Suprapubic skin (tissue), 4 donors: ENCODE measurements at regions not wholly inside any gene's neighbourhood (a gene's known extent, or its start where the extent isn't known, plus 50 kb on each side); places are given as distances from the start of the nearest gene placed in this dataset.

Source experiments
- CTCF ChIP-seq, 2 donors: fragments of 200-600 bp in 1 of 2; fragments of 450-650 bp in 1 of 2; sonication (generic) in 1 of 2; IDR thresholded peaks; one replicate each; pipeline ENCODE4 v1.5.1; 2016 to 2019; ENCODE audit warnings: antibody characterized with exemption in 2 of 2, mild to moderate bottlenecking in 1 of 2, moderate library complexity in 1 of 2
- EP300 ChIP-seq: sonication (generic); formaldehyde crosslinking; IDR thresholded peaks from one replicate; pipeline ENCODE4 v1.6.1; 2017; ENCODE audit warnings: antibody characterized with exemption
- POLR2A ChIP-seq, 2 donors: fragments of 450-650 bp; IDR thresholded peaks; one replicate each; pipeline ENCODE4 v1.6.1; 2017; ENCODE audit warnings: antibody characterized with exemption in 2 of 2, mild to moderate bottlenecking in 2 of 2, moderate library complexity in 2 of 2
- POLR2AphosphoS5 ChIP-seq, 3 donors: sonication (generic); formaldehyde crosslinking; IDR thresholded peaks; one replicate each; pipeline ENCODE4 v1.6.1; 2017; ENCODE audit warnings: antibody characterized with exemption in 3 of 3

- TF ChIP-seq CTCF (IDR thresholded peaks at IDR 0.05): no peak
- no peak for TF ChIP-seq POLR2A (IDR thresholded peaks at IDR 0.05)
- no peak for TF ChIP-seq EP300
- TF ChIP-seq POLR2AphosphoS5 (IDR thresholded peaks at IDR 0.05): no peak
Measured at GRCh38 chr5:43903129-43903528, 300.1 kb downstream of the NNT start.
